SK-N-SH (cell line): ENCODE measurements at regions not wholly inside any gene's neighbourhood (a gene's known extent, or its start where the extent isn't known, plus 50 kb on each side); places are given as distances from the start of the nearest gene placed in this dataset.
"Not testable (repeated sequence)": the region's sequence is repeated elsewhere in the genome, so short reads cannot be mapped to it uniquely, and the experiment has no call there.

Source experiments
- CTCF ChIA-PET: fragments of 300-600, 350-600 bp; formaldehyde crosslinking; extraction: SDS; loops from one replicate; lab custom pipeline; 2021; lab: Yijun Ruan, JAX
- POLR2A ChIA-PET: fragments of 350-600 bp; sonication (Branson Sonifier 250); formaldehyde crosslinking; extraction: SDS; loops from one replicate; lab custom pipeline; 2020; ENCODE audit warnings: antibody characterized with exemption, inconsistent platforms; lab: Yijun Ruan, JAX
- DNase-seq: peaks from one replicate; pipeline ENCODE4 v3.0.0; 2012
- H2AFZ ChIP-seq: fragments of 200-600 bp; sonication (generic); 2 replicates; pipeline ENCODE4 v1.8.1; 2016; ENCODE audit warnings: antibody characterized with exemption, mild to moderate bottlenecking, low read depth
- H3F3A ChIP-seq: fragments of 200-600 bp; sonication (generic); replicated peaks from 2 replicates; pipeline ENCODE3; 2016; ENCODE audit warnings: antibody characterized with exemption, mild to moderate bottlenecking; ENCODE audit not compliant: insufficient read depth
- H3K27ac ChIP-seq, 2 experiments: fragments of 200-500 bp in 1 of 2; fragments of 200-600 bp in 1 of 2; sonication (Bioruptor generic) in 1 of 2; sonication (generic), shearing (Covaris generic) in 1 of 2; 2 replicates each; pipeline versions ENCODE4 v1.5.1 to v1.6.1; 2014 to 2016; ENCODE audit warnings: low read depth in 2 of 2, inconsistent platforms in 1 of 2, low read length in 1 of 2, mild to moderate bottlenecking in 1 of 2, mixed read lengths in 1 of 2
- H3K27me3 ChIP-seq: fragments of 200-600 bp; sonication (generic), shearing (Covaris generic); 2 replicates; pipeline ENCODE4 v1.6.1; 2016; ENCODE audit warnings: mixed run types; ENCODE audit not compliant: insufficient read depth
- H3K36me3 ChIP-seq, 2 experiments: fragments of 200-500 bp in 1 of 2; fragments of 200-600 bp in 1 of 2; sonication (Bioruptor generic) in 1 of 2; sonication (generic) in 1 of 2; replicated peaks in 1 of 2; 2 replicates each; pipeline versions ENCODE3 to v1.5.1; 2014 to 2016; ENCODE audit warnings: low read length in 1 of 2, mild to moderate bottlenecking in 1 of 2; ENCODE audit not compliant: insufficient read depth in 2 of 2, control insufficient read depth in 1 of 2
- H3K4me1 ChIP-seq, 2 experiments: fragments of 200-500 bp in 1 of 2; fragments of 200-600 bp in 1 of 2; sonication (Bioruptor generic) in 1 of 2; sonication (generic), shearing (Covaris generic) in 1 of 2; 2 replicates each; pipeline versions ENCODE4 v1.5.1 to v1.6.1; 2014 to 2016; ENCODE audit warnings: low read depth in 1 of 2, low read length in 1 of 2, mixed run types in 1 of 2; ENCODE audit not compliant: insufficient read depth in 2 of 2, control insufficient read depth in 1 of 2
- H3K4me2 ChIP-seq: fragments of 200-600 bp; sonication (generic), shearing (Covaris generic); 2 replicates; pipeline ENCODE4 v1.6.1; 2017; ENCODE audit warnings: mixed run types
- H3K4me3 ChIP-seq, 2 experiments: fragments of 200-500 bp in 1 of 2; fragments of 200-600 bp in 1 of 2; sonication (Bioruptor generic) in 1 of 2; sonication (generic), shearing (Covaris generic) in 1 of 2; 2 replicates each; pipeline versions ENCODE4 v1.5.1 to v1.8.1; 2014 to 2016; ENCODE audit warnings: low read depth in 2 of 2, inconsistent platforms in 1 of 2, low read length in 1 of 2, mild to moderate bottlenecking in 1 of 2, mixed read lengths in 1 of 2, moderate library complexity in 1 of 2
- H3K79me2 ChIP-seq: fragments of 200-600 bp; sonication (generic); 2 replicates; pipeline ENCODE4 v1.8.1; 2017; ENCODE audit warnings: mild to moderate bottlenecking; ENCODE audit not compliant: insufficient read depth
- H3K9ac ChIP-seq: fragments of 200-600 bp; sonication (generic); 2 replicates; pipeline ENCODE4 v1.6.1; 2017; ENCODE audit warnings: mixed run types
- H3K9me2 ChIP-seq: fragments of 200-600 bp; sonication (generic); 2 replicates; pipeline ENCODE4 v1.6.1; 2017; ENCODE audit warnings: mixed run types
- H3K9me3 ChIP-seq: fragments of 200-600 bp; sonication (generic); 2 replicates; pipeline ENCODE4 v1.6.1; 2017; ENCODE audit warnings: mixed run types, mild to moderate bottlenecking, moderate library complexity
- H4K20me1 ChIP-seq: fragments of 200-600 bp; sonication (generic); 2 replicates; pipeline ENCODE4 v1.6.1; 2017; ENCODE audit warnings: mild to moderate bottlenecking, mixed run types; ENCODE audit not compliant: insufficient read depth
- ELF1 ChIP-seq: IDR thresholded peaks from 2 replicates; pipeline ENCODE4 v1.4.0; 2012
- EP300 ChIP-seq, 2 experiments: IDR thresholded peaks; 2 replicates each; pipeline versions ENCODE4 v1.4.0 to v1.6.1; 2012; ENCODE audit warnings: borderline replicate concordance in 1 of 2, low read depth in 1 of 2, low read length in 1 of 2
- FOSL2 ChIP-seq: IDR thresholded peaks from 2 replicates; pipeline ENCODE4 v1.4.0; 2012; ENCODE audit warnings: low read depth, mild to moderate bottlenecking, moderate library complexity, borderline replicate concordance
- FOXJ3 ChIP-seq: sonication (generic); formaldehyde crosslinking; IDR thresholded peaks from 2 replicates; pipeline ENCODE4 v1.5.1; 2020; ENCODE audit warnings: mild to moderate bottlenecking, missing genetic modification reagents
- FOXM1 ChIP-seq: IDR thresholded peaks from 2 replicates; pipeline ENCODE4 v1.4.0; 2012; ENCODE audit warnings: low read depth, mild to moderate bottlenecking
- MEF2A ChIP-seq: IDR thresholded peaks from 2 replicates; pipeline ENCODE4 v1.4.0; 2012; ENCODE audit warnings: low read depth, borderline replicate concordance
- MXI1 ChIP-seq: IDR thresholded peaks from 2 replicates; pipeline ENCODE4 v1.6.1; 2012; ENCODE audit warnings: mild to moderate bottlenecking, low read depth, low read length, improper control_type of control experiment
- POLR2AphosphoS5 ChIP-seq: IDR thresholded peaks from 2 replicates; pipeline ENCODE4 v1.6.1; 2012; ENCODE audit warnings: low read depth, low read length
- RAD21 ChIP-seq: IDR thresholded peaks from 2 replicates; pipeline ENCODE4 v1.6.1; 2012; ENCODE audit warnings: mild to moderate bottlenecking, low read length
- RFX5 ChIP-seq: IDR thresholded peaks from 2 replicates; pipeline ENCODE4 v1.6.1; 2012; ENCODE audit warnings: mild to moderate bottlenecking, improper control_type of control experiment, low read length
- RXRA ChIP-seq: IDR thresholded peaks from 2 replicates; pipeline ENCODE4 v1.4.0; 2012; ENCODE audit warnings: low read depth, mild to moderate bottlenecking, borderline replicate concordance
- SIN3A ChIP-seq: IDR thresholded peaks from 2 replicates; pipeline ENCODE4 v1.6.1; 2012; ENCODE audit warnings: low read depth, mild to moderate bottlenecking, low read length, moderate library complexity, borderline replicate concordance
- SMC3 ChIP-seq: IDR thresholded peaks from 2 replicates; pipeline ENCODE4 v1.6.1; 2012; ENCODE audit warnings: low read depth, low read length, improper control_type of control experiment
- USF2 ChIP-seq: fragments of 150-350 bp; IDR thresholded peaks from 2 replicates; pipeline ENCODE4 v1.6.1; 2017; ENCODE audit warnings: antibody characterized with exemption, low read length, low read depth, borderline replicate concordance
- WGBS: methylation state at CpG from one replicate; pipeline ENCODE4 v1.1.6; 2017; ENCODE audit warnings: low lambda C conversion rate; 5-methylcytosine and 5-hydroxymethylcytosine counted together
- TF ChIP-seq, protein P1 (sequence below): IDR thresholded peaks from 2 replicates; pipeline ENCODE4; 2012
- TF ChIP-seq, protein P2 (sequence below): IDR thresholded peaks from 2 replicates; pipeline ENCODE4 v1.4.0; 2012; ENCODE audit warnings: low read depth
- TF ChIP-seq, protein P3 (sequence below): fragments of 200-600 bp; sonication (generic); IDR thresholded peaks from 2 replicates; pipeline ENCODE4 v1.6.1; 2017; ENCODE audit warnings: antibody characterized with exemption, mild to moderate bottlenecking, moderate library complexity

- no peak for DNase-seq
- 3% methylated on average over 6 of the region's 6 CpGs for WGBS
- Histone ChIP-seq H3K27ac (no peak overlapping the region), H3K9ac (no peak overlapping the region), H3K79me2 (no peaks in the 10 kb centered on the region), H3K4me2 (no peak overlapping the region), H3F3A (no peaks in the 10 kb centered on the region), H3K4me3 (no peak overlapping the region), H3K9me3 (peaks cover 6% of the 10 kb centered on the region; the same call in 1 of the 2 replicates), H3K4me1 (no peaks in the 10 kb centered on the region), H3K9me2 (no peaks in the 10 kb centered on the region), H4K20me1 (no peaks in the 10 kb centered on the region), H2AFZ (no peak overlapping the region), H3K36me3 (no peaks in the 10 kb centered on the region), H3K27me3 (no peaks in the 10 kb centered on the region)
- ChIA-PET POLR2A (no interaction called here), CTCF (no interaction called here)
- TF ChIP-seq FOSL2: no peak
- TF ChIP-seq, protein P1, sequence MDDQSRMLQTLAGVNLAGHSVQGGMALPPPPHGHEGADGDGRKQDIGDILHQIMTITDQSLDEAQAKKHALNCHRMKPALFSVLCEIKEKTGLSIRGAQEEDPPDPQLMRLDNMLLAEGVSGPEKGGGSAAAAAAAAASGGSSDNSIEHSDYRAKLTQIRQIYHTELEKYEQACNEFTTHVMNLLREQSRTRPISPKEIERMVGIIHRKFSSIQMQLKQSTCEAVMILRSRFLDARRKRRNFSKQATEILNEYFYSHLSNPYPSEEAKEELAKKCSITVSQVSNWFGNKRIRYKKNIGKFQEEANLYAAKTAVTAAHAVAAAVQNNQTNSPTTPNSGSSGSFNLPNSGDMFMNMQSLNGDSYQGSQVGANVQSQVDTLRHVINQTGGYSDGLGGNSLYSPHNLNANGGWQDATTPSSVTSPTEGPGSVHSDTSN: no peak
- TF ChIP-seq, protein P2, sequence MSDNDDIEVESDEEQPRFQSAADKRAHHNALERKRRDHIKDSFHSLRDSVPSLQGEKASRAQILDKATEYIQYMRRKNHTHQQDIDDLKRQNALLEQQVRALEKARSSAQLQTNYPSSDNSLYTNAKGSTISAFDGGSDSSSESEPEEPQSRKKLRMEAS: no peak
- no peak for TF ChIP-seq SMC3
- TF ChIP-seq RAD21: no peak
- no peak for TF ChIP-seq EP300 (IDR thresholded peaks at IDR 0.05; ENCODE audit: borderline replicate concordance in 1 of 2, low read depth in 1 of 2, low read length in 1 of 2)
- TF ChIP-seq RXRA: no peak
- no peak for TF ChIP-seq POLR2AphosphoS5
- no peak for TF ChIP-seq FOXJ3 (CRISPR knock-in tag)
- no peak for TF ChIP-seq MEF2A
- TF ChIP-seq MXI1: no peak
- TF ChIP-seq RFX5: no peak
- TF ChIP-seq ELF1: no peak
- TF ChIP-seq, protein P3, sequence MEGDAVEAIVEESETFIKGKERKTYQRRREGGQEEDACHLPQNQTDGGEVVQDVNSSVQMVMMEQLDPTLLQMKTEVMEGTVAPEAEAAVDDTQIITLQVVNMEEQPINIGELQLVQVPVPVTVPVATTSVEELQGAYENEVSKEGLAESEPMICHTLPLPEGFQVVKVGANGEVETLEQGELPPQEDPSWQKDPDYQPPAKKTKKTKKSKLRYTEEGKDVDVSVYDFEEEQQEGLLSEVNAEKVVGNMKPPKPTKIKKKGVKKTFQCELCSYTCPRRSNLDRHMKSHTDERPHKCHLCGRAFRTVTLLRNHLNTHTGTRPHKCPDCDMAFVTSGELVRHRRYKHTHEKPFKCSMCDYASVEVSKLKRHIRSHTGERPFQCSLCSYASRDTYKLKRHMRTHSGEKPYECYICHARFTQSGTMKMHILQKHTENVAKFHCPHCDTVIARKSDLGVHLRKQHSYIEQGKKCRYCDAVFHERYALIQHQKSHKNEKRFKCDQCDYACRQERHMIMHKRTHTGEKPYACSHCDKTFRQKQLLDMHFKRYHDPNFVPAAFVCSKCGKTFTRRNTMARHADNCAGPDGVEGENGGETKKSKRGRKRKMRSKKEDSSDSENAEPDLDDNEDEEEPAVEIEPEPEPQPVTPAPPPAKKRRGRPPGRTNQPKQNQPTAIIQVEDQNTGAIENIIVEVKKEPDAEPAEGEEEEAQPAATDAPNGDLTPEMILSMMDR: no peak
- TF ChIP-seq FOXM1: no peak
- no peak for TF ChIP-seq USF2
- no peak for TF ChIP-seq SIN3A
These were observed 1138.4 kb downstream of the RPIA start for GRCh38 chr2:89829828-89830227.

DNA sequence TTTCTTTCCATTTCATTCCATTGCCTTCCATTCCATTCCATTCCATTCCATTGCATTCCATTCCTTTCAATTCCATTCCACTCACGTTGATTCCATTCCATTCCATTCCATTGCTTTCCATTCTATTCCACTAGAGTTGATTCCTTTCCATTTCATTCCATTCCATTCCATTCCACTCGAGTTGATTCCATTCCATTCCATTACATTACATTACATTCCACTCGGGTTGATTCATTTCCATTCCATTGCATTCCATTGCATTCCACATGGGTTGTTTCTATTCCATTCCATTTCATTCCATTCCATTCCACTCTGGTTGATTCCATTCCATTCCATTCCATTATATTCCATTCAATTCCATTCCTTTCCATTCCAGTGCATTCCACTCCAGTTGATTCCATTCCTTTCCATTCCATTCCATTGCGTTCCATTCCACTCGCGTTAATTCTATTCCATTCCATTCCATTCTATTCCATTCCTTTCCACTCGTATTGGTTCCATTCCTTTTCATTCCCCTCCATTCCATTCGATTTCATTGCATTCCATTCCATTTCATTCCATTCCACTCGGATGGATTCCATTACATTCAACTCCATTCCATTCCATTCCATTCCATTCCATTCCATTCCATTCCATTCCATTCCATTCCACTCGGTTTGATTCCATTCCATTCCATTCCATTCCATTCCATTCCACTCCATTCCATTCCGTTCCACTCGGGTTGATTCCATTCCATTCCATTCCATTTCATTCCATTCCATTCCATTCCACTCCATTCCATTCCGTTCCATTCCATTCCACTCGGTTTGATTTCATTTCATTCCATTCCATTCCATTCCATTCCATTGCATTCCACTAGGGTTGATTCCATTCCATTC, 1139.1 kb downstream of the RPIA start:
- POLR2A ChIA-PET, DNase-seq, H3K79me2 ChIP-seq, H3K36me3 ChIP-seq, H3K4me3 ChIP-seq, H3K27ac ChIP-seq, H3F3A ChIP-seq, CTCF ChIA-PET, H3K9ac ChIP-seq, H2AFZ ChIP-seq, H3K4me1 ChIP-seq, H4K20me1 ChIP-seq, H3K9me2 ChIP-seq, H3K27me3 ChIP-seq, H3K4me2 ChIP-seq: not testable (repeated sequence)
- H3K9me3 ChIP-seq: peaks cover 11% of the 10 kb centered on the region; the same call in 1 of the 2 replicates
- 6% methylated on average over 14 of the region's 14 CpGs for WGBS
